ENCODE measurements at regions not wholly inside any gene's neighbourhood (a gene's known extent, or its start where the extent isn't known, plus 50 kb on each side); places are given as distances from the start of the nearest gene placed in this dataset.

DNA sequence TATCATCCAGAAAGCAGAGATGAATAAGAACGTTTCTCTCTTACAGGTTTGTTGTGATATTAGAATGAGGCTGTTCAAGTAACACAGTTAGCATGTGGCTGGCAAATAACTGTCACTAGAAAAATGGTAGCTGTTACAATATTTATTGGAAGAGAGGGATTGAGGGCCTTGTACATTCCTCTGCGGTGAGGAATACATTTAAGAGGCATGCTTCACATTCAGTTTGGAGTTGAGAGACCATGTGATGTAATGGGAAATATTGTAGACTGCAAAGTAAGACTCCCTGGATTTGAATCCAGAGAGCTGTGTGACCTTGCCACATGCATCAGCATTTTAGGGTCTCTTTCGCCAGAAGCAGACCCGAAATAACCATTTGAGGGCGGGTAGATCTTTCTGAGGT lies 104.8 kb upstream of the KIT start:
- Histone ChIP-seq H3K36me3 (ENCODE audit: control insufficient read depth in 4 of 4, insufficient read depth in 3 of 4, low read depth in 1 of 4, low read length in 3 of 4) (no peaks in the 10 kb centered on the region), H3K4me1 (ENCODE audit: control insufficient read depth in 4 of 4, insufficient read depth in 4 of 4, low read length in 3 of 4) (no peaks in the 10 kb centered on the region), H3K27ac (ENCODE audit: low read depth in 1 of 2, low read length in 2 of 2) (no peak overlapping the region), H3K9ac (ENCODE audit: low read depth in 1 of 2, low read length in 2 of 2) (no peak overlapping the region), H3K4me3 (ENCODE audit: low read depth in 1 of 3, low read length in 3 of 3) (no peak overlapping the region), H3K27me3 (ENCODE audit: control insufficient read depth in 4 of 4, insufficient read depth in 4 of 4, low read length in 3 of 4) (peaks cover 0 to 2% (median 0%) of the 10 kb centered on the region in 4 donors), H3K9me3 (ENCODE audit: control insufficient read depth in 4 of 4, low read length in 3 of 4) (no peaks in the 10 kb centered on the region)
- 85% methylated on average over 5 of the region's 5 CpGs for WGBS
- DNase-seq (ENCODE audit: low spot score) = no peak
- TF ChIP-seq, protein P1, sequence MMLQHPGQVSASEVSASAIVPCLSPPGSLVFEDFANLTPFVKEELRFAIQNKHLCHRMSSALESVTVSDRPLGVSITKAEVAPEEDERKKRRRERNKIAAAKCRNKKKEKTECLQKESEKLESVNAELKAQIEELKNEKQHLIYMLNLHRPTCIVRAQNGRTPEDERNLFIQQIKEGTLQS (IDR thresholded peaks at IDR 0.05) = no peak
- no peak for TF ChIP-seq FOXA2 (IDR thresholded peaks at IDR 0.05)
- TF ChIP-seq HNF4G (IDR thresholded peaks at IDR 0.05) = no peak

DNA sequence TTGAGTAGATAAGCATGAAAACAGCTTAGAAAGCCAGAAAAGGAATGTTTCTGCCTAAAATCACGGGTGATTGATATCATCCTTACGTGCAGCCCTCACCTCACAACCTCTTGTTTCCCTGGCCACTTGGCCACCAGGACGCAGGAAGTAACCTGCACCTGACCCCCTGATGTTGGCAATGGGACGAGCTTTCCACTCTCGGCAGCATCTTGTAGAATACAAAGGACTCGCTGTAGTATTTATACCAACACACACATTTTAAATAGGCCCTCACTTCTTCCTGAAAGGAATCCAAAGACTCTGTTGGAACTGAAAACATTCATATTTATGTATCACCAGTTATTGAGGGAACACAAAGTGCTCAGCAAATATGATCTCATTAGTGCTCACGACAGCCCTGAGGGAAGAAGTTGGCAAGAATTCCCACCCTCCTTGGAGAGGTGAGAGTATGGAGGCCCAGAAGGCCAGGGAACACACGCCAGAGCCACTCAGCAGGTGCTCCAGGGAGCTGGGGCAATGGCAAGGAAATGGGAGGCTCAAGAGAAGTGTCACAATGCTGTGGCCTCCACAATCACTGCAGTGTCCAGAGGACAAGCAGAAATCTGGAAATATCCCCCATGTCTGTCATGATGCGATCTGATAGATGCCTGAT lies 103.3 kb upstream of the KIT start:
- no peak overlapping the region for H3K9ac ChIP-seq (ENCODE audit: low read depth in 1 of 2, low read length in 2 of 2)
- no peaks in the 10 kb centered on the region for H3K36me3 ChIP-seq (ENCODE audit: control insufficient read depth in 4 of 4, insufficient read depth in 3 of 4, low read depth in 1 of 4, low read length in 3 of 4)
- no peaks in the 10 kb centered on the region for H3K9me3 ChIP-seq (ENCODE audit: control insufficient read depth in 4 of 4, low read length in 3 of 4)
- H3K4me1 ChIP-seq (ENCODE audit: control insufficient read depth in 4 of 4, insufficient read depth in 4 of 4, low read length in 3 of 4) = peaks cover 0 to 4% (median 0%) of the 10 kb centered on the region in 4 donors
- WGBS = 87% methylated on average over 9 of the region's 9 CpGs
- no peak overlapping the region for H3K4me3 ChIP-seq (ENCODE audit: low read depth in 1 of 3, low read length in 3 of 3)
- H3K27ac ChIP-seq (ENCODE audit: low read depth in 1 of 2, low read length in 2 of 2) = no peak overlapping the region
- no peaks in the 10 kb centered on the region for H3K27me3 ChIP-seq (ENCODE audit: control insufficient read depth in 4 of 4, insufficient read depth in 4 of 4, low read length in 3 of 4)
- DNase-seq (ENCODE audit: low spot score) = no peak
- TF ChIP-seq RXRA (IDR thresholded peaks at IDR 0.05) (no peak), HNF4G (IDR thresholded peaks at IDR 0.05) (no peak), RAD21 (IDR thresholded peaks at IDR 0.05) (no peak), NR2F2 (IDR thresholded peaks at IDR 0.05) (no peak), FOXA1 (IDR thresholded peaks at IDR 0.05) (no peak), FOXA2 (IDR thresholded peaks at IDR 0.05) (no peak), SP1 (IDR thresholded peaks at IDR 0.05) (no peak), YY1 (IDR thresholded peaks at IDR 0.05) (no peak)
- TF ChIP-seq, protein P2, sequence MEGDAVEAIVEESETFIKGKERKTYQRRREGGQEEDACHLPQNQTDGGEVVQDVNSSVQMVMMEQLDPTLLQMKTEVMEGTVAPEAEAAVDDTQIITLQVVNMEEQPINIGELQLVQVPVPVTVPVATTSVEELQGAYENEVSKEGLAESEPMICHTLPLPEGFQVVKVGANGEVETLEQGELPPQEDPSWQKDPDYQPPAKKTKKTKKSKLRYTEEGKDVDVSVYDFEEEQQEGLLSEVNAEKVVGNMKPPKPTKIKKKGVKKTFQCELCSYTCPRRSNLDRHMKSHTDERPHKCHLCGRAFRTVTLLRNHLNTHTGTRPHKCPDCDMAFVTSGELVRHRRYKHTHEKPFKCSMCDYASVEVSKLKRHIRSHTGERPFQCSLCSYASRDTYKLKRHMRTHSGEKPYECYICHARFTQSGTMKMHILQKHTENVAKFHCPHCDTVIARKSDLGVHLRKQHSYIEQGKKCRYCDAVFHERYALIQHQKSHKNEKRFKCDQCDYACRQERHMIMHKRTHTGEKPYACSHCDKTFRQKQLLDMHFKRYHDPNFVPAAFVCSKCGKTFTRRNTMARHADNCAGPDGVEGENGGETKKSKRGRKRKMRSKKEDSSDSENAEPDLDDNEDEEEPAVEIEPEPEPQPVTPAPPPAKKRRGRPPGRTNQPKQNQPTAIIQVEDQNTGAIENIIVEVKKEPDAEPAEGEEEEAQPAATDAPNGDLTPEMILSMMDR (IDR thresholded peaks at IDR 0.05; ENCODE audit: low read depth, low read length, missing input control) = no peak
- TF ChIP-seq, protein P3, sequence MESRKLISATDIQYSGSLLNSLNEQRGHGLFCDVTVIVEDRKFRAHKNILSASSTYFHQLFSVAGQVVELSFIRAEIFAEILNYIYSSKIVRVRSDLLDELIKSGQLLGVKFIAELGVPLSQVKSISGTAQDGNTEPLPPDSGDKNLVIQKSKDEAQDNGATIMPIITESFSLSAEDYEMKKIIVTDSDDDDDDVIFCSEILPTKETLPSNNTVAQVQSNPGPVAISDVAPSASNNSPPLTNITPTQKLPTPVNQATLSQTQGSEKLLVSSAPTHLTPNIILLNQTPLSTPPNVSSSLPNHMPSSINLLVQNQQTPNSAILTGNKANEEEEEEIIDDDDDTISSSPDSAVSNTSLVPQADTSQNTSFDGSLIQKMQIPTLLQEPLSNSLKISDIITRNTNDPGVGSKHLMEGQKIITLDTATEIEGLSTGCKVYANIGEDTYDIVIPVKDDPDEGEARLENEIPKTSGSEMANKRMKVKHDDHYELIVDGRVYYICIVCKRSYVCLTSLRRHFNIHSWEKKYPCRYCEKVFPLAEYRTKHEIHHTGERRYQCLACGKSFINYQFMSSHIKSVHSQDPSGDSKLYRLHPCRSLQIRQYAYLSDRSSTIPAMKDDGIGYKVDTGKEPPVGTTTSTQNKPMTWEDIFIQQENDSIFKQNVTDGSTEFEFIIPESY (IDR thresholded peaks at IDR 0.05) = no peak
- TF ChIP-seq, protein P1 (IDR thresholded peaks at IDR 0.05) = no peak

DNA sequence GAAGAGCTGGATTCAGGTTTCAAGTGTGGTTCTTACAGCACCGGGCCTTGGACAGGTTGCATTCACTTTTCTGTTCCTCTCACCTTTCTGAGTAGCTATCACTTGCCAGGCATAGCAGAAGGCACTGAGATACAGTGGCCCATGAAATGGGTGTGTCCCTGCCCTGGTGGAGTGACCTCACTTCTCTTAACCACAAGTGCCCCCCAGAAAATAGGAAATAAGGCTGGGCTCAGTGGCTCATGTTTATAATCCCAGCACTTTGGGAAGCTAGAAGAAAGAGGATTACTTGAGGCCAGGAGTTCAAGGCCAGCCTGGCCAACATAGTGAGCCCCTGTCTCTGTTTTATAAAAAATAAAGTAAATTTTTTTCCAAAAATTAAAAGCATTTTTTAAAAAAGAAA lies 101.7 kb upstream of the KIT start:
- 89% methylated on average over 1 of the region's 1 CpG for WGBS
- Histone ChIP-seq H3K9ac (ENCODE audit: low read depth in 1 of 2, low read length in 2 of 2) (no peak overlapping the region), H3K36me3 (ENCODE audit: control insufficient read depth in 4 of 4, insufficient read depth in 3 of 4, low read depth in 1 of 4, low read length in 3 of 4) (no peaks in the 10 kb centered on the region), H3K4me3 (ENCODE audit: low read depth in 1 of 3, low read length in 3 of 3) (no peak overlapping the region), H3K27me3 (ENCODE audit: control insufficient read depth in 4 of 4, insufficient read depth in 4 of 4, low read length in 3 of 4) (no peaks in the 10 kb centered on the region), H3K27ac (ENCODE audit: low read depth in 1 of 2, low read length in 2 of 2) (no peak overlapping the region), H3K9me3 (ENCODE audit: control insufficient read depth in 4 of 4, low read length in 3 of 4) (no peaks in the 10 kb centered on the region), H3K4me1 (ENCODE audit: control insufficient read depth in 4 of 4, insufficient read depth in 4 of 4, low read length in 3 of 4) (peaks cover 0 to 4% (median 0%) of the 10 kb centered on the region in 4 donors)
- TF ChIP-seq HNF4G (IDR thresholded peaks at IDR 0.05) (no peak), FOXA1 (IDR thresholded peaks at IDR 0.05) (no peak), RAD21 (IDR thresholded peaks at IDR 0.05) (no peak)
- TF ChIP-seq, protein P1 (IDR thresholded peaks at IDR 0.05) = no peak
- TF ChIP-seq, protein P4, sequence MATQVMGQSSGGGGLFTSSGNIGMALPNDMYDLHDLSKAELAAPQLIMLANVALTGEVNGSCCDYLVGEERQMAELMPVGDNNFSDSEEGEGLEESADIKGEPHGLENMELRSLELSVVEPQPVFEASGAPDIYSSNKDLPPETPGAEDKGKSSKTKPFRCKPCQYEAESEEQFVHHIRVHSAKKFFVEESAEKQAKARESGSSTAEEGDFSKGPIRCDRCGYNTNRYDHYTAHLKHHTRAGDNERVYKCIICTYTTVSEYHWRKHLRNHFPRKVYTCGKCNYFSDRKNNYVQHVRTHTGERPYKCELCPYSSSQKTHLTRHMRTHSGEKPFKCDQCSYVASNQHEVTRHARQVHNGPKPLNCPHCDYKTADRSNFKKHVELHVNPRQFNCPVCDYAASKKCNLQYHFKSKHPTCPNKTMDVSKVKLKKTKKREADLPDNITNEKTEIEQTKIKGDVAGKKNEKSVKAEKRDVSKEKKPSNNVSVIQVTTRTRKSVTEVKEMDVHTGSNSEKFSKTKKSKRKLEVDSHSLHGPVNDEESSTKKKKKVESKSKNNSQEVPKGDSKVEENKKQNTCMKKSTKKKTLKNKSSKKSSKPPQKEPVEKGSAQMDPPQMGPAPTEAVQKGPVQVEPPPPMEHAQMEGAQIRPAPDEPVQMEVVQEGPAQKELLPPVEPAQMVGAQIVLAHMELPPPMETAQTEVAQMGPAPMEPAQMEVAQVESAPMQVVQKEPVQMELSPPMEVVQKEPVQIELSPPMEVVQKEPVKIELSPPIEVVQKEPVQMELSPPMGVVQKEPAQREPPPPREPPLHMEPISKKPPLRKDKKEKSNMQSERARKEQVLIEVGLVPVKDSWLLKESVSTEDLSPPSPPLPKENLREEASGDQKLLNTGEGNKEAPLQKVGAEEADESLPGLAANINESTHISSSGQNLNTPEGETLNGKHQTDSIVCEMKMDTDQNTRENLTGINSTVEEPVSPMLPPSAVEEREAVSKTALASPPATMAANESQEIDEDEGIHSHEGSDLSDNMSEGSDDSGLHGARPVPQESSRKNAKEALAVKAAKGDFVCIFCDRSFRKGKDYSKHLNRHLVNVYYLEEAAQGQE (IDR thresholded peaks at IDR 0.05) = no peak
- DNase-seq (ENCODE audit: low spot score) = no peak
